Limb (tissue), 2 donors: ENCODE measurements at regions not wholly inside any gene's neighbourhood (a gene's known extent, or its start where the extent isn't known, plus 50 kb on each side); places are given as distances from the start of the nearest gene placed in this dataset.
"Not testable (repeated sequence)": the region's sequence is repeated elsewhere in the genome, so short reads cannot be mapped to it uniquely, and the experiment has no call there.

ENCODE experiments used
- DNase-seq, 2 donors: peaks; one replicate each; pipeline ENCODE4 v3.0.0-alpha.2; 2016; ENCODE audit errors: extremely low spot score in 2 of 2

GRCh38 chr21:14009238-14009981 lies 201.3 kb downstream of the LIPI start:
- DNase-seq, result not testable (repeated sequence)

GRCh38 chr21:14008436-14008835 lies 202.3 kb downstream of the LIPI start:
- not testable (repeated sequence) for DNase-seq

- not testable (repeated sequence) for DNase-seq
Observed at GRCh38 chr21:14008006-14008405, 202.7 kb downstream of the LIPI start.

GRCh38 chr21:14006144-14006543 lies 204.6 kb downstream of the LIPI start:
- not testable (repeated sequence) for DNase-seq

- DNase-seq, result peak in 1 of 2 donors; percentile 14
Observed at GRCh38 chr21:13986996-13987958, 223.5 kb downstream of the LIPI start.

- peak in 1 of 2 donors; percentile 12 for DNase-seq
Observed at GRCh38 chr21:13985865-13986863, 224.6 kb downstream of the LIPI start.

GRCh38 chr21:13985137-13985864 lies 225.5 kb downstream of the LIPI start:
- peak in 1 of 2 donors; percentile 9 for DNase-seq

- DNase-seq, result not testable (repeated sequence)
Observed at GRCh38 chr21:13984728-13985127, 226.0 kb downstream of the LIPI start.

- DNase-seq, result not testable (repeated sequence)
Observed at GRCh38 chr21:13981176-13982087, 229.3 kb downstream of the LIPI start.

- DNase-seq, result peak in 1 of 2 donors; percentile 28
Observed at GRCh38 chr21:13980115-13980662, 230.6 kb downstream of the LIPI start.

GRCh38 chr21:13979608-13980007 lies 231.1 kb downstream of the LIPI start:
- DNase-seq, result not testable (repeated sequence)

- not testable (repeated sequence) for DNase-seq
Observed at GRCh38 chr21:13974582-13974981, 236.2 kb downstream of the LIPI start.

- not testable (repeated sequence) for DNase-seq
Observed at GRCh38 chr21:13969853-13970252, 240.9 kb downstream of the LIPI start.

- DNase-seq, result not testable (repeated sequence)
Observed at GRCh38 chr21:13969002-13969401, 241.8 kb downstream of the LIPI start.

- not testable (repeated sequence) for DNase-seq
Observed at GRCh38 chr21:13963259-13963658, 247.5 kb downstream of the LIPI start.

GRCh38 chr21:13937236-13937635 lies 273.5 kb downstream of the LIPI start:
- DNase-seq, result no peak

GRCh38 chr21:13936033-13936937 lies 274.5 kb downstream of the LIPI start:
- not testable (repeated sequence) for DNase-seq
